GM13976 (cell line): ENCODE measurements at regions not wholly inside any gene's neighbourhood (a gene's known extent, or its start where the extent isn't known, plus 50 kb on each side); places are given as distances from the start of the nearest gene placed in this dataset.

Source experiments
- DNase-seq: peaks from one replicate; pipeline ENCODE4 v3.0.0; 2012; ENCODE audit warnings: low spot score
- CTCF ChIP-seq: IDR thresholded peaks from 2 replicates; pipeline ENCODE4 v1.5.1; 2012; ENCODE audit warnings: borderline replicate concordance, mild to moderate bottlenecking; ENCODE audit not compliant: insufficient read depth; ENCODE audit errors: extremely low read depth, missing control alignments, control extremely low read depth
- in situ Hi-C: fragments of 300-500 bp; cut with MboI; formaldehyde crosslinking; loops from one replicate; pipeline ENCODE4 v1.12.0; 2022; ENCODE audit warnings: low sequenced_read_pairs, mixed read lengths, inconsistent platforms; ENCODE audit not compliant: unreplicated experiment

GRCh38 chr2:128631698-128632500, 313.2 kb upstream of the HS6ST1 start:
- DNase-seq = no peak
- no peak for TF ChIP-seq CTCF
- in situ Hi-C loops = no loop called here

- DNase-seq = no peak
- TF ChIP-seq CTCF = no peak
- in situ Hi-C loops = no loop called here
Observed at GRCh38 chr2:128632501-128632800, 313.8 kb upstream of the HS6ST1 start.

GRCh38 chr2:128633501-128633900, 314.8 kb upstream of the HS6ST1 start:
- no peak for TF ChIP-seq CTCF
- DNase-seq = no peak
- in situ Hi-C loops = no loop called here

- TF ChIP-seq CTCF = no peak
- in situ Hi-C loops = no loop called here
- DNase-seq = no peak
Observed at GRCh38 chr2:128635361-128635900, 316.8 kb upstream of the HS6ST1 start.

- DNase-seq = no peak
- no peak for TF ChIP-seq CTCF
- in situ Hi-C loops = no loop called here
Observed at GRCh38 chr2:128636802-128637147, 318.1 kb upstream of the HS6ST1 start.

GRCh38 chr2:128637481-128638155, 318.9 kb upstream of the HS6ST1 start:
- no peak for TF ChIP-seq CTCF
- no peak for DNase-seq
- in situ Hi-C loops = no loop called here
